Stimulated activated naive B cell treated with anti-CD40 and anti-IgM and Interleukin-4, amounts not matched to agents 10 μg/mL and 1 μg/mL and 100 μg/mL, for 72 hours (primary cell): ENCODE measurements at regions not wholly inside any gene's neighbourhood (a gene's known extent, or its start where the extent isn't known, plus 50 kb on each side); places are given as distances from the start of the nearest gene placed in this dataset.

ENCODE experiments used
- ATAC-seq, 2 donors: fragments of 150-1000 bp; cut with Tn5 transposase; replicated peaks; 2 replicates each; pipeline ENCODE4 v1.10.0; 2021; ENCODE audit warnings: moderate library complexity in 1 of 2
- DNase-seq: peaks from one replicate; pipeline ENCODE4 v3.0.0; 2021
- H3K27ac Mint-ChIP-seq: one replicate; pipeline ENCODE4 v1.8.0; 2022; ENCODE audit warnings: mild to moderate bottlenecking, mixed read lengths
- H3K27me3 Mint-ChIP-seq, 2 donors: one replicate each; pipeline ENCODE4 v1.8.0; 2022; ENCODE audit warnings: mixed read lengths in 2 of 2
- H3K36me3 Mint-ChIP-seq, 2 donors: one replicate each; pipeline ENCODE4 v1.8.0; 2022; ENCODE audit warnings: mixed read lengths in 2 of 2, mild to moderate bottlenecking in 1 of 2
- H3K4me1 Mint-ChIP-seq, 2 donors: one replicate each; pipeline ENCODE4 v1.8.0; 2022; ENCODE audit warnings: mixed read lengths in 2 of 2, mild to moderate bottlenecking in 1 of 2
- H3K4me3 Mint-ChIP-seq, 2 donors: one replicate each; pipeline ENCODE4 v1.8.0; 2022; ENCODE audit warnings: mild to moderate bottlenecking in 2 of 2, mixed read lengths in 2 of 2, moderate library complexity in 1 of 2
- H3K9me3 Mint-ChIP-seq, 2 donors: one replicate each; pipeline ENCODE4 v1.8.0; 2022; ENCODE audit warnings: mixed read lengths in 2 of 2, mild to moderate bottlenecking in 1 of 2

DNA sequence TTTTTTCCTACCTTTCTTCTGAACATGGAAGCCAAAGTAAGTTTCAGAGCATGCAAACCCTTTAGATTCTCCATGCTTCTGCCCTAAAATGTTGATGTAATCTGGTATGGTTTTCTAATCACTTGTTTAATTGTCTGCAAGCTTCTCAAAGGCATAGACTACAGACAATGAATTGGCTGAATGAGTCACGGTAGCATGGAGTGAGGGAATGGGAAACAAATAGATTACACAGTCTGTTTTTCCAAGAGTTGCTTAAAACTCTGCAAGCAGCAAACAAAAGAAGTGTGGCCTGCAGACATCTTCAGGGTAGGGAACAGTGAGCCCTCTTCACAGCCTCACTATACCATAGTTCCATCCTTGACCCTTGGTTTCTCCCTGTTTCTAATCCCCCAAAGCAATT is 326.0 kb downstream of the BARHL2 start:
- H3K4me3 Mint-ChIP-seq = no peak overlapping the region
- H3K4me1 Mint-ChIP-seq = no peaks in the 10 kb centered on the region
- no peaks in the 10 kb centered on the region for H3K9me3 Mint-ChIP-seq
- DNase-seq (no peak), ATAC-seq (no peak)
- H3K36me3 Mint-ChIP-seq = no peaks in the 10 kb centered on the region
- no peak overlapping the region for H3K27ac Mint-ChIP-seq
- H3K27me3 Mint-ChIP-seq = no peaks in the 10 kb centered on the region

DNA sequence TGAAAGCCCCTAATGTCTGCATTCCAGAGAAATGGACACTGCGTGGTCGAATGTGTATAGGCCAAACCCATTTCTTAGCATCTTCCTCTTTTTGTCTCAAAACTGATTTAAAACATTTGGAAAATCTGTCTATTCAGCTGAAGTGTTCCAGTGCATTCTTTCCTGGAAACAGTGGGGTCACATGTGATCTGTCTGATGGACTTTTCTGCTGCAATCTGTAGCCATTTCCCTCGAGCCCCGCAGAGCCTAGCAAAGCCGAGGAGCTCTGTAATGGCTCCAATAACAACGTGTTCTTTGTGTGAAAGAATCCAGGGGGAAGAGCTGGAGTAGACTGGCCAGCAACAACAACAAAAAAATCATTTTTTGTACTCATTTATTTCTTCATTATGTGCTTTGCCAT is 329.3 kb downstream of the BARHL2 start:
- Mint-ChIP-seq H3K4me1 (no peaks in the 10 kb centered on the region), H3K9me3 (no peaks in the 10 kb centered on the region), H3K36me3 (no peaks in the 10 kb centered on the region), H3K4me3 (no peak overlapping the region), H3K27me3 (peaks cover 0 to 4% of the 10 kb centered on the region in 2 donors), H3K27ac (no peak overlapping the region)
- ATAC-seq = no peak
- no peak for DNase-seq

DNA sequence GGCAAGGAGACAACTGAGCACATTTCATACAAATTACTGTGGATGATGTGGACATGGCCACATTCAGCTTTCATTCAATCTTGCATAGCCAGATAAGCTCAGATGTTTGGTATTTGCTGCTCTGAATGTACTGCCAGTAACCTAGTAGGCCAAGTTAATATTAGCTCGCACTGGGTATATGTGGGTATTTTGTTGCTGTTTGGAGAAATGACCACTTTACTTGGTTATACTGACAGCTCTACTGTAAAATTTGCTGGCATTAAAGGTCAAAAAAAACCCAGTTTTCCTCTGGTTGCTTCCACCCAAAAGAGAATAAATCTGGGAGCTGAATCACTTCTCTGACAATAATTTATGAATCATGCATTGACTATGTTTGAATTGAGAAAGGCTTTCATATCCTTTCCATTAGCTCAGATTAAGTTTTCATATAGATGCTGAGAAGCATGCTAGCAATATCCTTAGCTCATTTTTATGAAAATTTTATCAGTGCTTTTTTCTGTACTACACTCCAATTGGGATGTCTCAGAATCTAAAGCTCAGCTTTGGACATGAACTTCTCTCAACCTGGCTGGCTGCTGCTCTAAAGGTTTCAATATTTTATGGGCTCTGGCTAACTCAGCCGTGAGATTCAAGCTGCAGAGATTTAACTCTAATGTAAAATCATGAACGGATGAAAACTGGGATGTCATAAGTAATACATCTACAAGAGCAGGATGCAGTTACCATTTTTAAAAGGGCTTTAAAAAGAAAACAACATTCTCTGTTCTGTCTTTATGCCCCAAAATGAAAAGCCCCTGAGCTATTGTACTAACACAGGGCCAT is 330.0 kb downstream of the BARHL2 start:
- Mint-ChIP-seq H3K27me3 (peaks cover 0 to 4% of the 10 kb centered on the region in 2 donors), H3K4me3 (no peak overlapping the region), H3K9me3 (no peaks in the 10 kb centered on the region), H3K4me1 (no peaks in the 10 kb centered on the region), H3K36me3 (no peaks in the 10 kb centered on the region), H3K27ac (no peak overlapping the region)
- DNase-seq (no peak), ATAC-seq (no peak)

DNA sequence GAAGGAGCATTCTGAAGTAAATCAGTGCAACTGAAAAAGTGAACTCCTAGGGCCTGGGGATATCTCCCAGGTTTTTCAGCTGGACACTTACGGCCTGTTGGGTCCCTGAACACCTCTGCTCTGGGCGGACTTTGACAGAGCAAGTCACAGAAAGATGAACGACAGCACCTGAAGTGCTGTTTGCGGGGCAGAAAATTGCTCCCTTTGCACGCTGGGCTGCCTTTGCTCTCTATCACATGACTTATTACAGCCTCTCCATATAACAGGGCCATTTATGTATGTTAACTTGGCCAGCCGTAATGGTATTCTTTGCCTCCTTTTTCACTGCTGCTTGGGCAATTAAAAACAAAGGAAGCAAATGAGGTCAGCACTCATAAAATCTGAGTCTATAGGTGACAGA is 332.9 kb downstream of the BARHL2 start:
- no peak overlapping the region for H3K4me3 Mint-ChIP-seq
- no peaks in the 10 kb centered on the region for H3K4me1 Mint-ChIP-seq
- DNase-seq (no peak), ATAC-seq (no peak)
- no peaks in the 10 kb centered on the region for H3K9me3 Mint-ChIP-seq
- no peaks in the 10 kb centered on the region for H3K36me3 Mint-ChIP-seq
- H3K27ac Mint-ChIP-seq = no peak overlapping the region
- peaks cover 0 to 4% of the 10 kb centered on the region in 2 donors for H3K27me3 Mint-ChIP-seq

DNA sequence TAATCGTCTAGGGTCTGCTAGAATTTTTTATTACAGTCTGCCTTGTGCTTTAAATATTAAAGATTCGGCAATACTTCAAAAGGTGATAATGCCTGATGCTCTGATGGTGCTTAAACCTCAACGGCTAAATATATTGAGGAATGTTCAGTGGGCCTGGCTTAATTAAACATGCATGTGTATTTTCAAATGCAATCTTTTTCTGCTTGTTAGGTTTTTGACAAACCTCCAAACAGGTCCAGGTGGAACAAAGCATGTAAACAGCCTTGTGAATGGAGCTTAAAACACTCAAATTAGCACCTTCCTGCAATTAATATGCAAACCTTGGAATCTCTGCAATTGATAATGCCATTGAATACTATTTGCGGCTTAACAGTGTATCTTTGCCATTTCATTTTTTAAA is 334.9 kb downstream of the BARHL2 start:
- H3K4me1 Mint-ChIP-seq = no peaks in the 10 kb centered on the region
- H3K4me3 Mint-ChIP-seq = no peak overlapping the region
- H3K9me3 Mint-ChIP-seq = no peaks in the 10 kb centered on the region
- DNase-seq (no peak), ATAC-seq (no peak)
- H3K27ac Mint-ChIP-seq = no peak overlapping the region
- H3K36me3 Mint-ChIP-seq = no peaks in the 10 kb centered on the region
- peaks cover 0 to 4% of the 10 kb centered on the region in 2 donors for H3K27me3 Mint-ChIP-seq

DNA sequence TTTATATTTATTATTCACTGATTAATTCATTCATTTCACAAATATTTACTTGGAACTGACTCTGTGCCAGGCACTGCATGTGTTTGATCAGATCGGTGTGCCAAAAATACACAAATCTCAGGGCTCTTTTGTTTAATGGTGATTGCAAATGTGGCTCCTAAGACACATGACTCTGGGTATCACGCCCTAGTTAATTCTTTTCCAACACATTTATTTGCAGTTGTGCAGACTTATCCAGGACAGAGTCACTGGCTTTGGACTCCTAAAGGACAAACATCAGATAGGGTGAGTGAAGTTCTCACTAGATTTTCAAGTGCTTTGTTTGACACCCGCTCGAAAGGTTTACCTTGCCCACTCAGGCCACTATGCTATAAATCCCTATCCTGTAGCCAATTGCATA is 335.5 kb downstream of the BARHL2 start:
- Mint-ChIP-seq H3K27me3 (peaks cover 0 to 4% of the 10 kb centered on the region in 2 donors), H3K4me1 (no peaks in the 10 kb centered on the region), H3K9me3 (no peaks in the 10 kb centered on the region), H3K4me3 (no peak overlapping the region), H3K27ac (no peak overlapping the region), H3K36me3 (no peaks in the 10 kb centered on the region)
- ATAC-seq = no peak
- no peak for DNase-seq

DNA sequence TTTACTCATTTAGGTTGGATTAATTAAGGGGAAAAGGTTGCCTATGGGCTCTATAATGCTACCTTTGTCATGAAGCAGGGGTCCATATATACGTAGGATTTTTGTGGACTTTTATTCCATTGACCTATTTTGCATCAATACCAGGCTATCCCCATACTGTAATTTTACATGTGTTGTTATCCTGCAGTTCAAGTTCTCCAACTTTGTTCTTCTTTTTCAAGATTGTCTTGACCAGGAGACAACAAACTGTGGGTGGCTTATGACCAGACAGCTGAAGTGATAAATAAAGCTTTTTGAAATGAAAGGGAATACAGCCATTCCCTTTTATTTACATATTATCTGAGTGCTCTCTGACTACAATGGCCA is 345.7 kb downstream of the BARHL2 start:
- no peak overlapping the region for H3K4me3 Mint-ChIP-seq
- no peak for DNase-seq
- ATAC-seq = no peak
- H3K36me3 Mint-ChIP-seq = no peaks in the 10 kb centered on the region
- H3K27ac Mint-ChIP-seq = no peak overlapping the region
- no peaks in the 10 kb centered on the region for H3K4me1 Mint-ChIP-seq
- peaks cover 0 to 4% of the 10 kb centered on the region in 2 donors for H3K9me3 Mint-ChIP-seq
- H3K27me3 Mint-ChIP-seq = peaks cover 6 to 10% of the 10 kb centered on the region in 2 donors

DNA sequence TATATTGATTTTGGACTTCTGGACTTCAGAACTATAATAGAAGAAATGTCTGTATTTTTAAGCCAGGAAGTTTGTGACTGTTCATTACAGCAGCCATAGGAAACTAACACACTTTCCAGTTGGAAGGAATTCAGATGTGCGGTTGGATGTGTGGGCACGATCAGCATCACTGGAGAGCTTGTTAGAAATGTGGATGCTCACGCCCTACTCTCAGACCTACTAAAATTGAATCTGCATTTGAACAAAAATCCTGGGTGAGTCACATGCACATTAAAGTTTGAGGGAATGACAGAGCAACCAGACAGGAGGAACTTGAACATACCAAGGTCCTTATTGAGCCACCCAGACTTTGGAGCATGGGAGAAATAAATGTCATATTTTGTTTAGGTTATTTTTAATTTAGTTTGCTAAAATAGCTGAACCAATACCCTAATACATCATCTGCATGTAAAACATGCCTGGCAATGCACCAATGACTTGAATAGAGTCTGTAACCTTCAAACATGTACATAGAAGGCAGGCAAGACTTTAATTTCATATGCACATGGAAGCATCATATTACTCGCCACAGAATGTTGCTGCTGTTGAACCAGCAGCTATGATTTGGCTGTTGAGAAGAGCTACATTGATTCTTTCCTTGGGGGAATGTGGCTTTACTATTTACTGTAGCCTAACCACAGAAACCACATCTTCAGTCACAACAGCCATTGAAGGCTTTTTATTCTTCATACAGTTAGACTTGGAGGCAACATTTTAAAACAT is 346.2 kb downstream of the BARHL2 start:
- Mint-ChIP-seq H3K4me1 (no peaks in the 10 kb centered on the region), H3K9me3 (peaks cover 0 to 4% of the 10 kb centered on the region in 2 donors), H3K4me3 (no peak overlapping the region), H3K27me3 (peaks cover 5 to 6% of the 10 kb centered on the region in 2 donors), H3K36me3 (no peaks in the 10 kb centered on the region), H3K27ac (no peak overlapping the region)
- no peak for ATAC-seq
- no peak for DNase-seq

DNA sequence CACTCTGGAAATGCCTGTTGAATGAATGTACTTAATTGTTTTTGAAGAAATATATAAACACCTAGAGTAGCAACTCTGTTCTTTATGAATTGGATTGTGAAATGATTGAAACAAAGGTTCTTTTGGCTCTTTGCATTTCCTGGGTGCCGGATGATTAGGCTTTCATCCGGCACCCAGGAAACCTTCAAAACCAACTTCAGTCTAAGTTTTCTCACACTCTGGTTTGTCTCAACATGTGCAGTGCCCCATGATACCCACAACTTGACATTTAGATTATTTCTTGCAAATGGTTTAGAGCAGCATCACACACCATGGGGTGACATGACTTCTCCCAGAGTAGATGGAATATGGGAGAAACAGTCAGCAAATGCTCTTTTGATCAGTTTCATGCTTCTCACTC is 354.9 kb downstream of the BARHL2 start:
- peaks cover 5 to 6% of the 10 kb centered on the region in 2 donors for H3K27me3 Mint-ChIP-seq
- DNase-seq = no peak

DNA sequence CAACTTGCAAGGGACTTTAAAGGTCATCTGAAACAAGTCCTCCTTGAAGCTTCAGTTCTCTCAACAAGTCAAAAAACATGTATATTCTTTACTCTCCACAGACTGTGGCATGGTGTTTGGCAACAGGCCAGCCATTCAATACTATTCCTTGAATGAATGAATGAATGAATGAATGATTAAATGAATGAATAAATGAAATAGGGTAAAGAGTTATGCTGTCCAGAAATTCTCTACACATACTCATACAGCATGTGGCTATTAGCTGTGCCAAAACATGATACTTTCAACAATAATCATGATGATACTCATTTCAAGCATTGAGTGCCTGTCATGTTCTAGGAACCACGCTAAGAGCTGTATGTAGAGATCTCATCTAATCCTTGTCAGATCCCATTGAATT is 356.1 kb downstream of the BARHL2 start:
- ATAC-seq (no peak), DNase-seq (no peak)
- Mint-ChIP-seq H3K9me3 (peaks cover 4 to 5% of the 10 kb centered on the region in 2 donors), H3K4me1 (no peaks in the 10 kb centered on the region), H3K36me3 (no peaks in the 10 kb centered on the region), H3K27ac (no peak overlapping the region), H3K4me3 (no peak overlapping the region), H3K27me3 (peaks cover 5 to 6% of the 10 kb centered on the region in 2 donors)

More for the DNA sequence above, 354.9 kb downstream of the BARHL2 start:
- no peak for ATAC-seq
- H3K4me3 Mint-ChIP-seq = no peak overlapping the region
- no peaks in the 10 kb centered on the region for H3K36me3 Mint-ChIP-seq
- no peak overlapping the region for H3K27ac Mint-ChIP-seq
- no peaks in the 10 kb centered on the region for H3K4me1 Mint-ChIP-seq
- H3K9me3 Mint-ChIP-seq = peaks cover 4 to 5% of the 10 kb centered on the region in 2 donors

DNA sequence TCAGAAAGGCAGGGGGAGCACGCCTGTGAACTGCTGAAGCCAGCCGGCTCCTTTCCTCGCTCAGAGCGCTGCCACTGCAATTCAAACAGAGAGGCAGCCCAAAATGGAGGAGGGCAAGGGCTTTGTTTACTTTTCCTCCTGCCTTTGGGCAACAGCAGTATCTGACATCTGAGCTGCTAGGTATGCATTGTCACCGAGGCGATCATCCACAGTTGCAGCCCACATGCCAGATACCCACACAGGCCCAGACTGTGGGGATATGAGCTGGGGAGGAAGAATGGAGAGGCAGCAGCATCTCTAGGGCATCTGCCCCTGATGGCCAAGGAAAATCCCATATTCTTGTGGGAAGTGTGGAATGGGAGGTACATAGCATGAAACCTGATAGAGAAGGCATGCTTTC is 357.1 kb downstream of the BARHL2 start:
- Mint-ChIP-seq H3K27me3 (peaks cover 2 to 10% of the 10 kb centered on the region in 2 donors), H3K9me3 (peaks cover 2% of the 10 kb centered on the region in 2 donors), H3K36me3 (no peaks in the 10 kb centered on the region), H3K4me1 (no peaks in the 10 kb centered on the region), H3K27ac (no peak overlapping the region), H3K4me3 (no peak overlapping the region)
- DNase-seq = no peak
- ATAC-seq = no peak

DNA sequence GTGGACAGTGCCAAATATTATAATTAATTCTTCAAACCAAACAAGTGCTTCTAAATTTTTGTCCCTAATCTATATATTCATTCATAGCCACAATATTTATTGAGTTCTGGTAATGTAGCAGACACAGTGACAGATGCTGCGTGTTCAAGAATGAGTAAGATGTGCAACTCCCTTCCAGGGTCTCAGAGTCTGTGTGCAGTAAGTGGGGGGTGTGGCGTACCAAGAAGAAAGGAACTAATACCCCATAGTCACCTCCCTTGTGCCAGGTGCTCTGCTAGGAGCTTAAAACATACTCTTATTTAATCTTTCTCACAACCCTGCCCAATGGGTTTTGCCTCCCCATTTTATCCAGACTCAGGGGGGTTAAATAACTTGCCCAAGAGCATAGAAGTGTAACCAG is 358.7 kb downstream of the BARHL2 start:
- DNase-seq (no peak), ATAC-seq (no peak)
- H3K36me3 Mint-ChIP-seq = no peaks in the 10 kb centered on the region
- no peak overlapping the region for H3K27ac Mint-ChIP-seq
- H3K4me3 Mint-ChIP-seq = no peak overlapping the region
- H3K4me1 Mint-ChIP-seq = no peaks in the 10 kb centered on the region
- no peaks in the 10 kb centered on the region for H3K9me3 Mint-ChIP-seq
- H3K27me3 Mint-ChIP-seq = peaks cover 0 to 6% of the 10 kb centered on the region in 2 donors

DNA sequence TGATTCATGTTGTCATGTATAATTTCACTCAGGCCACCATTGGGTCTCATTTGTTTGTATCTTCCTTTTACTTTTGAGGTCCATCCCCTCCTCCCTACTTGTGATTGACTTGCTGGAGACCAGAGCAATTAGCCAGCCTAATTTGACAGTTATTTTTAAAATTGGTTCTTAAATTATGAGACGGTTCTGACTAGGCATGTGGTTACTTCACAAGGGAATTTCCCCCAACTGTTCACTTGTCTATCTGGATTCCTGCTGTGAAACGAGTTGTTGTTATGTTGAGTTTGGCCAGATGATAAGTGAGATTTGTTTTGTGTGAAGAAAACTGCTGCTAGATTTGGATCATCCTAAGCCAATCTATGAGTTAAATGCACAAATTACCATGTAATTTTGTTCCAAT is 359.1 kb downstream of the BARHL2 start:
- Mint-ChIP-seq H3K27ac (no peak overlapping the region), H3K9me3 (no peaks in the 10 kb centered on the region), H3K4me1 (no peaks in the 10 kb centered on the region), H3K36me3 (no peaks in the 10 kb centered on the region), H3K4me3 (no peak overlapping the region), H3K27me3 (peaks cover 0 to 6% of the 10 kb centered on the region in 2 donors)
- DNase-seq (no peak), ATAC-seq (no peak)

DNA sequence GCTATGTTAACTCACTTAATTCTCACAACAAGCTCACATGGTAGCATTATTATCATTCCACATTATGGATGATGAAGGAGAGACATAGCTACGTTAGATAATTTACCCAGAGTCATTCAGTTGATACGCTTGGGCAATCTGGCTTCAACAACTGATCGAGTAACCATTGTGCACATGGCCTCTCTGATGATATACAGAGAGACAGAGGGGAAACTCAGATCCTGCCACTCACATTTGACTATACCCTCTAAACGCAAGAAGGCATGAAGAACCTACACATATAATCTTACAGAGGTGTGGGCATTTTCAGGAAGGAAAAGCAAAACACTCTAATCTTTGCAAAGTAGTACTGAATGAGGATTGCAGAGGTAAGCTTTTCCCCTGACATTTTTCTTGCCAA is 360.1 kb downstream of the BARHL2 start:
- DNase-seq (no peak), ATAC-seq (no peak)
- Mint-ChIP-seq H3K36me3 (no peaks in the 10 kb centered on the region), H3K27me3 (peaks cover 0 to 6% of the 10 kb centered on the region in 2 donors), H3K4me3 (no peak overlapping the region), H3K27ac (no peak overlapping the region), H3K9me3 (no peaks in the 10 kb centered on the region), H3K4me1 (no peaks in the 10 kb centered on the region)

DNA sequence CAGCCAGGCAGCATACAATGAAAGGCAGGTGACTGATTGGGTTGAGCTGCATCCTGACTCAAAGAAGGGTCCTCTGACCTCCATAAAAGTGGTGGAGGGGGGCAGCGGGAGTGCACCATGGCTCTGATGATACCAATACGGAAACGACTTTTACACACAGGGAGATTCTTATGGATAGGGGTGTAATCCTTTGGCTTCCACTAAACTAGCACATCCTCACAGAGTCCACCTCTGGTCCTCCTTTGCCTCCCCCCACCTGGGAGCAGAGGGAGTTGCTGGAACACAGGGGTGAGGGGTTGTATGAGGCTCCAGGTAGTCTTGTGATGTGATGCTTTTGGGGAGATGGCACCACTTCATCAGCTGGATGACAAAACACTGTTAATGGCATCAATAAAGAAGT is 361.0 kb downstream of the BARHL2 start:
- Mint-ChIP-seq H3K36me3 (no peaks in the 10 kb centered on the region), H3K4me3 (no peak overlapping the region), H3K27ac (no peak overlapping the region), H3K4me1 (no peaks in the 10 kb centered on the region), H3K9me3 (no peaks in the 10 kb centered on the region), H3K27me3 (peaks cover 0 to 6% of the 10 kb centered on the region in 2 donors)
- DNase-seq = no peak
- ATAC-seq = no peak
